ENCODE measurements at regions not wholly inside any gene's neighbourhood (a gene's known extent, or its start where the extent isn't known, plus 50 kb on each side); places are given as distances from the start of the nearest gene placed in this dataset.

DNA sequence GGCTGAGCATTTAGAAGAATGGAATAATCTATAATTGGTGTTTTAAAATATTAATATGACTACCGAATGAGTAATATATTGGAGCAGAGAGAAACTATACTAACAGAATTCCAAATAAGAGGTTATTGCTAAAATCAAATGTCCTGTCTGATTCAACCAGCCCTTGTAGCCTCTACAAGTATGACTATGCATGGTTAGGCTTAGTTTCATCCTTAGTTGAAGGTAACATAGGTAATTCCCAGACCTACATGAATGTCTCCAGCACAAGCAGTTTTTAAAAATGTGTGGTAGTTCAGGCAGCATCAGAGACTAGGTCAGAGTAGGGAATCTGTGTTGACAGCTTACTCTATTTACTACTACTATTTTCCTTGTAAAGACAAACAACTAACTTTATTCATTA is 51.7 kb upstream of the SLC27A6 start:
- intact Hi-C loops (cut with micrococcal nuclease), result no loop called here
- Histone ChIP-seq H2BK120ac (ENCODE audit: low read depth, low read length) (no peak overlapping the region), H3K79me1 (ENCODE audit: low read depth in 1 of 2, low read length in 2 of 2) (no peaks in the 10 kb centered on the region), H4K8ac (ENCODE audit: low read depth in 2 of 2, low read length in 2 of 2) (no peak overlapping the region), H2BK15ac (ENCODE audit: low read depth, low read length) (no peak overlapping the region), H3K4me2 (ENCODE audit: low read depth, low read length) (no peak overlapping the region), H3K56ac (ENCODE audit: extremely low read depth, insufficient read depth, low read length) (no peak overlapping the region), H3K9me3 (ENCODE audit: control insufficient read depth, insufficient read depth, low read length) (no peaks in the 10 kb centered on the region), H4K91ac (ENCODE audit: insufficient read depth, low read depth, low read length) (no peak overlapping the region), H3K27me3 (ENCODE audit: control insufficient read depth, insufficient read depth, low read length) (no peaks in the 10 kb centered on the region), H3K27ac (ENCODE audit: insufficient read depth, low read length) (no peak overlapping the region), H3K9ac (ENCODE audit: low read depth, low read length) (no peak overlapping the region), H2BK20ac (ENCODE audit: low read depth, low read length) (no peak overlapping the region), H3K36me3 (ENCODE audit: control insufficient read depth, insufficient read depth, low read length) (no peaks in the 10 kb centered on the region), H4K5ac (ENCODE audit: low read depth, low read length) (no peak overlapping the region), H2AFZ (replicated peaks; ENCODE audit: low read length, poor library complexity) (no peak overlapping the region), H3K4me1 (ENCODE audit: control insufficient read depth, insufficient read depth, low read length) (no peaks in the 10 kb centered on the region), H3K9me1 (ENCODE audit: insufficient read depth, low read length) (no peaks in the 10 kb centered on the region), H3K4me3 (ENCODE audit: insufficient read depth, low read depth, low read length) (no peak overlapping the region), H3K18ac (ENCODE audit: low read depth, low read length) (no peak overlapping the region), H2AK9ac (replicated peaks; ENCODE audit: low read depth, low read length, poor library complexity) (no peak overlapping the region), H3K4ac (ENCODE audit: low read depth, low read length) (no peak overlapping the region), H2AK5ac (ENCODE audit: low read depth, low read length) (no peak overlapping the region), H3K14ac (replicated peaks; ENCODE audit: low read depth, low read length) (no peak overlapping the region), H4K20me1 (ENCODE audit: insufficient read depth, low read length) (no peaks in the 10 kb centered on the region), H3K23ac (ENCODE audit: low read depth, low read length) (no peak overlapping the region), H2BK5ac (ENCODE audit: low read depth, low read length, poor library complexity, severe bottlenecking) (no peak overlapping the region)
- dilution Hi-C loops (cut with HindIII; ENCODE audit: low sequenced_read_pairs, unreplicated experiment), result no loop called here
- in situ Hi-C loops (cut with MboI; ENCODE audit: low sequenced_read_pairs), result loop anchor here (25.0 kb wide), 1 partner anchor 99 kb away; no protein-coding TSS in a partner anchor
- CTCF ChIA-PET, result interaction anchor here (0.6 kb wide), 1 partner anchor 8 kb away, joined by 3 read pairs; no protein-coding TSS in a partner anchor
- DNase-seq, result no peak
- no peak for TF ChIP-seq RFX5 (IDR thresholded peaks at IDR 0.05; ENCODE audit: low read depth, low read length)
- no peak for TF ChIP-seq BHLHE40 (IDR thresholded peaks at IDR 0.05; ENCODE audit: low read depth, low read length)
- TF ChIP-seq SMC3 (IDR thresholded peaks at IDR 0.05; ENCODE audit: low read depth, low read length), result no peak
- no peak for TF ChIP-seq POLR2A (IDR thresholded peaks at IDR 0.05; ENCODE audit: low read depth, low read length)
- no peak for TF ChIP-seq MAFK (IDR thresholded peaks at IDR 0.05; ENCODE audit: low read depth, low read length)
- TF ChIP-seq CEBPB (IDR thresholded peaks at IDR 0.05; ENCODE audit: low read depth, low read length), result no peak
- no peak for TF ChIP-seq RCOR1 (IDR thresholded peaks at IDR 0.05; ENCODE audit: insufficient replicate concordance, low read length)
- ATAC-seq (ENCODE audit: low read depth), result no peak
- BruUV-seq (replicated peaks), result no TSS peak
- POLR2A ChIA-PET (ENCODE audit: unreplicated experiment), result no interaction called here
- no CpG with 5 or more reads among the region's 1 CpG for whole genome bisulfite sequencing, 2 experiments (ENCODE audit: extremely low coverage in 2 of 2, insufficient read length in 1 of 2)
